MM.1S (cell line): ENCODE measurements at regions not wholly inside any gene's neighbourhood (a gene's known extent, or its start where the extent isn't known, plus 50 kb on each side); places are given as distances from the start of the nearest gene placed in this dataset.
"Not testable (repeated sequence)": the region's sequence is repeated elsewhere in the genome, so short reads cannot be mapped to it uniquely, and the experiment has no call there.

Experiments
- EZH2 ChIP-seq: fragments of 300-600 bp; sonication (generic); optimal IDR thresholded peaks from 2 replicates; pipeline ENCODE3; 2017; ENCODE audit warnings: low read depth, mild to moderate bottlenecking, antibody characterized with exemption, low read length, mixed read lengths
- TF ChIP-seq, protein P1 (sequence below): fragments of 300-600 bp; sonication (generic); IDR thresholded peaks from 2 replicates; pipeline ENCODE4 v1.5.1; 2016; ENCODE audit warnings: antibody characterized with exemption, low read length, mixed read lengths

DNA sequence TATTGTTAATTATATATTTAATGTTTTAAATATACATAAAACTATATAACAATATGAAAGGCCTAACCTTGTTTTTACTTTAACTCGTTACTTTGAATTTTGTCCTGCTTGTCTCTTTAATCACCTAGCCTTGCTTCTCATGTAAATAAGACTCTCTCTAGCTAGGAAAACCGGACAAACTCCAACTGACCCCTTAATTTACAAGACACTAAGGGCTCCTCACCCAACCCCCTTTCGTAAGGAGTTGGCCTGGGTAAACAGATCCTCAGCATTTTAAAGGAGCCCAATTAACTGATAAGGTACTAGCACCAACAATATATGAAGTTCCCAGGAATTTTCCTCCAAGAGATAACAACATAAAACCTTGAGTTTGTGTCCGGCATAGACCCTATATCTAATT lies 1246.9 kb downstream of the JRKL start:
- TF ChIP-seq, protein P1, sequence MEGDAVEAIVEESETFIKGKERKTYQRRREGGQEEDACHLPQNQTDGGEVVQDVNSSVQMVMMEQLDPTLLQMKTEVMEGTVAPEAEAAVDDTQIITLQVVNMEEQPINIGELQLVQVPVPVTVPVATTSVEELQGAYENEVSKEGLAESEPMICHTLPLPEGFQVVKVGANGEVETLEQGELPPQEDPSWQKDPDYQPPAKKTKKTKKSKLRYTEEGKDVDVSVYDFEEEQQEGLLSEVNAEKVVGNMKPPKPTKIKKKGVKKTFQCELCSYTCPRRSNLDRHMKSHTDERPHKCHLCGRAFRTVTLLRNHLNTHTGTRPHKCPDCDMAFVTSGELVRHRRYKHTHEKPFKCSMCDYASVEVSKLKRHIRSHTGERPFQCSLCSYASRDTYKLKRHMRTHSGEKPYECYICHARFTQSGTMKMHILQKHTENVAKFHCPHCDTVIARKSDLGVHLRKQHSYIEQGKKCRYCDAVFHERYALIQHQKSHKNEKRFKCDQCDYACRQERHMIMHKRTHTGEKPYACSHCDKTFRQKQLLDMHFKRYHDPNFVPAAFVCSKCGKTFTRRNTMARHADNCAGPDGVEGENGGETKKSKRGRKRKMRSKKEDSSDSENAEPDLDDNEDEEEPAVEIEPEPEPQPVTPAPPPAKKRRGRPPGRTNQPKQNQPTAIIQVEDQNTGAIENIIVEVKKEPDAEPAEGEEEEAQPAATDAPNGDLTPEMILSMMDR, result not testable (repeated sequence)
- not testable (repeated sequence) for TF ChIP-seq EZH2
